Gastrocnemius medialis (tissue), 4 donors: ENCODE measurements at regions not wholly inside any gene's neighbourhood (a gene's known extent, or its start where the extent isn't known, plus 50 kb on each side); places are given as distances from the start of the nearest gene placed in this dataset.

ENCODE experiments used
- POLR2A ChIP-seq, 2 donors: fragments of 450-650 bp; IDR thresholded peaks; one replicate each; pipeline ENCODE4 v1.6.1; 2017; ENCODE audit warnings: antibody characterized with exemption in 2 of 2, mild to moderate bottlenecking in 2 of 2, moderate library complexity in 2 of 2
- TF ChIP-seq, protein P1 (sequence below), 5 experiments: fragments of 450-650 bp in 3 of 5; fragments of 200-600 bp in 2 of 5; sonication (generic) in 2 of 5; IDR thresholded peaks in 4 of 5; conservative IDR thresholded peaks in 1 of 5; 1 replicate in 4 of 5; 2 replicates in 1 of 5; pipeline ENCODE4 v1.5.1; 2016 to 2019; ENCODE audit warnings: antibody characterized with exemption in 5 of 5, mild to moderate bottlenecking in 3 of 5, moderate library complexity in 3 of 5

DNA sequence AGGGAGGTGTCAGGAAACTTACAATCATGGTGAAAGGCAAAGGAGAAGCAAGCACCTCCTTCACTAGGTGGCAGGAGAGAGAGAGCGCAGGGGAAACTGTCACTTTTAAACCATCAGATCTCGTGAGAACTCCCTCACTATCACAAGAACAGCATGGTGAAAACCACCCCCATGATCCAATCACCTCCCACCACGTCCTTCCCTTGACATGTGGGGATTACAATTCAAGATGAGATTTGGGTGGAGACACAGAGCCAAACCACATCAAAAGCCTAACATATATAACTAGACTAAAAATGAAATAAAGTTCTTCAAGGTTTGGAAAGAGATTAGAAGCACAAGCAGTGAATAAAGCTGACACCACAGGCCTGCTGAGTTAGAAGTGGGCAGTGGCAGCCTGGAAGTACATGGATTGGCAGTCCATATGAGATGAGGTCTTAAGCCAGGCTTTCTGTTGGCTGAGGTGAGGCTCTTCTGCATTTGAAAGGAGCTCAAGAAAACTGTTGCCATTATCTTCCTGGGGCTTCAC, 96.4 kb upstream of the MDFIC start:
- TF ChIP-seq, protein P1, sequence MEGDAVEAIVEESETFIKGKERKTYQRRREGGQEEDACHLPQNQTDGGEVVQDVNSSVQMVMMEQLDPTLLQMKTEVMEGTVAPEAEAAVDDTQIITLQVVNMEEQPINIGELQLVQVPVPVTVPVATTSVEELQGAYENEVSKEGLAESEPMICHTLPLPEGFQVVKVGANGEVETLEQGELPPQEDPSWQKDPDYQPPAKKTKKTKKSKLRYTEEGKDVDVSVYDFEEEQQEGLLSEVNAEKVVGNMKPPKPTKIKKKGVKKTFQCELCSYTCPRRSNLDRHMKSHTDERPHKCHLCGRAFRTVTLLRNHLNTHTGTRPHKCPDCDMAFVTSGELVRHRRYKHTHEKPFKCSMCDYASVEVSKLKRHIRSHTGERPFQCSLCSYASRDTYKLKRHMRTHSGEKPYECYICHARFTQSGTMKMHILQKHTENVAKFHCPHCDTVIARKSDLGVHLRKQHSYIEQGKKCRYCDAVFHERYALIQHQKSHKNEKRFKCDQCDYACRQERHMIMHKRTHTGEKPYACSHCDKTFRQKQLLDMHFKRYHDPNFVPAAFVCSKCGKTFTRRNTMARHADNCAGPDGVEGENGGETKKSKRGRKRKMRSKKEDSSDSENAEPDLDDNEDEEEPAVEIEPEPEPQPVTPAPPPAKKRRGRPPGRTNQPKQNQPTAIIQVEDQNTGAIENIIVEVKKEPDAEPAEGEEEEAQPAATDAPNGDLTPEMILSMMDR (IDR thresholded peaks at IDR 0.05 in 4 of 5, conservative IDR thresholded peaks at IDR 0.05 in 1 of 5): no peak
- TF ChIP-seq POLR2A (IDR thresholded peaks at IDR 0.05): no peak
